ENCODE measurements at regions not wholly inside any gene's neighbourhood (a gene's known extent, or its start where the extent isn't known, plus 50 kb on each side); places are given as distances from the start of the nearest gene placed in this dataset.
"Not testable (repeated sequence)": the region's sequence is repeated elsewhere in the genome, so short reads cannot be mapped to it uniquely, and the experiment has no call there.

GRCh38 chr7:149334930-149335329, 72.9 kb downstream of the ZNF783 start:
- Mint-ChIP-seq H3K9me3 (ENCODE audit: unreplicated experiment) (peaks cover 11% of the 10 kb centered on the region), H3K4me1 (ENCODE audit: low read depth, unreplicated experiment) (peaks cover 5% of the 10 kb centered on the region), H3K27ac (ENCODE audit: unreplicated experiment) (no peak overlapping the region), H3K36me3 (ENCODE audit: insufficient read depth, unreplicated experiment) (no peaks in the 10 kb centered on the region), H3K4me3 (ENCODE audit: unreplicated experiment) (no peak overlapping the region), H3K27me3 (ENCODE audit: insufficient read depth, unreplicated experiment) (no peaks in the 10 kb centered on the region)
- ChIA-PET CTCF (interaction anchor here (0.9 kb wide), 1 partner anchor 28 kb away, joined by 4 read pairs; no protein-coding TSS in a partner anchor), POLR2A (no interaction called here)
- BruUV-seq (replicated peaks) = no TSS peak
- intact Hi-C loops (cut with micrococcal nuclease; ENCODE audit: unreplicated experiment) = no loop called here
- H3K36me3 ChIP-seq (ENCODE audit: control insufficient read depth, insufficient read depth, low read length) = no peaks in the 10 kb centered on the region
- H3K4me3 ChIP-seq (ENCODE audit: low read depth, low read length) = no peak overlapping the region
- no peaks in the 10 kb centered on the region; the same call in 1 of the 2 replicates for H3K9me3 ChIP-seq
- H3K4me1 ChIP-seq = no peaks in the 10 kb centered on the region
- DNase-seq = no peak
- no peaks in the 10 kb centered on the region for H3K27me3 ChIP-seq (replicated peaks; ENCODE audit: control insufficient read depth, insufficient read depth, low read length)
- no peak for TF ChIP-seq CTCF (IDR thresholded peaks at IDR 0.05; ENCODE audit: insufficient read depth in 1 of 2, low read depth in 1 of 2, low read length in 1 of 2, severe bottlenecking in 1 of 2, unreplicated experiment in 1 of 2)

- TF ChIP-seq CTCF (IDR thresholded peaks at IDR 0.05; ENCODE audit: insufficient read depth in 1 of 2, low read depth in 1 of 2, low read length in 1 of 2, severe bottlenecking in 1 of 2, unreplicated experiment in 1 of 2) = no peak
- peaks cover 2% of the 10 kb centered on the region for H3K27me3 Mint-ChIP-seq (ENCODE audit: insufficient read depth, unreplicated experiment)
- ChIA-PET CTCF (no interaction called here), POLR2A (no interaction called here)
- intact Hi-C loops (cut with micrococcal nuclease; ENCODE audit: unreplicated experiment) = no loop called here
- Histone ChIP-seq H3K4me3 (ENCODE audit: low read depth, low read length) (no peak overlapping the region), H3K27me3 (replicated peaks; ENCODE audit: control insufficient read depth, insufficient read depth, low read length) (no peaks in the 10 kb centered on the region), H3K4me1 (no peaks in the 10 kb centered on the region), H3K9me3 (peaks cover 35% of the 10 kb centered on the region), H3K36me3 (ENCODE audit: control insufficient read depth, insufficient read depth, low read length) (no peaks in the 10 kb centered on the region)
- no peaks in the 10 kb centered on the region for H3K4me1 Mint-ChIP-seq (ENCODE audit: low read depth, unreplicated experiment)
- BruUV-seq (replicated peaks) = no TSS peak
- H3K27ac Mint-ChIP-seq (ENCODE audit: unreplicated experiment) = no peak overlapping the region
- DNase-seq = no peak
- no peak overlapping the region for H3K4me3 Mint-ChIP-seq (ENCODE audit: unreplicated experiment)
- no peaks in the 10 kb centered on the region for H3K36me3 Mint-ChIP-seq (ENCODE audit: insufficient read depth, unreplicated experiment)
- peaks cover 57% of the 10 kb centered on the region for H3K9me3 Mint-ChIP-seq (ENCODE audit: unreplicated experiment)
Measured at GRCh38 chr7:149348758-149349369, 86.9 kb downstream of the ZNF783 start.

GRCh38 chr7:149353739-149354504, 91.9 kb downstream of the ZNF783 start:
- no peak overlapping the region for H3K4me3 ChIP-seq (ENCODE audit: low read depth, low read length)
- no peaks in the 10 kb centered on the region for H3K27me3 Mint-ChIP-seq (ENCODE audit: insufficient read depth, unreplicated experiment)
- ChIA-PET CTCF (no interaction called here), POLR2A (no interaction called here)
- no peak for TF ChIP-seq CTCF (IDR thresholded peaks at IDR 0.05; ENCODE audit: insufficient read depth in 1 of 2, low read depth in 1 of 2, low read length in 1 of 2, severe bottlenecking in 1 of 2, unreplicated experiment in 1 of 2)
- H3K27me3 ChIP-seq (replicated peaks; ENCODE audit: control insufficient read depth, insufficient read depth, low read length) = no peaks in the 10 kb centered on the region
- H3K4me1 ChIP-seq = no peaks in the 10 kb centered on the region
- DNase-seq = no peak
- H3K9me3 ChIP-seq = peaks cover 5% of the 10 kb centered on the region
- no peaks in the 10 kb centered on the region for H3K4me1 Mint-ChIP-seq (ENCODE audit: low read depth, unreplicated experiment)
- no peak overlapping the region for H3K27ac Mint-ChIP-seq (ENCODE audit: unreplicated experiment)
- intact Hi-C loops (cut with micrococcal nuclease; ENCODE audit: unreplicated experiment) = no loop called here
- H3K4me3 Mint-ChIP-seq (ENCODE audit: unreplicated experiment) = no peak overlapping the region
- H3K36me3 Mint-ChIP-seq (ENCODE audit: insufficient read depth, unreplicated experiment) = peaks cover 6% of the 10 kb centered on the region
- H3K36me3 ChIP-seq (ENCODE audit: control insufficient read depth, insufficient read depth, low read length) = no peaks in the 10 kb centered on the region
- peaks cover 23% of the 10 kb centered on the region for H3K9me3 Mint-ChIP-seq (ENCODE audit: unreplicated experiment)
- no TSS peak for BruUV-seq (replicated peaks)

GRCh38 chr7:149355035-149355389, 93.0 kb downstream of the ZNF783 start:
- intact Hi-C loops (cut with micrococcal nuclease; ENCODE audit: unreplicated experiment); BruUV-seq (replicated peaks); H3K27ac Mint-ChIP-seq (ENCODE audit: unreplicated experiment): not testable (repeated sequence)

More at GRCh38 chr7:149355035-149355389, 93.0 kb downstream of the ZNF783 start:
- H3K9me3 Mint-ChIP-seq (ENCODE audit: unreplicated experiment) = peaks cover 12% of the 10 kb centered on the region
- H3K4me1 ChIP-seq; DNase-seq; H3K4me3 ChIP-seq (ENCODE audit: low read depth, low read length); H3K4me1 Mint-ChIP-seq (ENCODE audit: low read depth, unreplicated experiment); H3K36me3 Mint-ChIP-seq (ENCODE audit: insufficient read depth, unreplicated experiment); H3K9me3 ChIP-seq; H3K36me3 ChIP-seq (ENCODE audit: control insufficient read depth, insufficient read depth, low read length); H3K4me3 Mint-ChIP-seq (ENCODE audit: unreplicated experiment); CTCF ChIA-PET; H3K27me3 Mint-ChIP-seq (ENCODE audit: insufficient read depth, unreplicated experiment); H3K27me3 ChIP-seq (replicated peaks; ENCODE audit: control insufficient read depth, insufficient read depth, low read length); POLR2A ChIA-PET: not testable (repeated sequence)

All from Caco-2 (cell line).